HuH-7.5 (cell line): ENCODE measurements at regions not wholly inside any gene's neighbourhood (a gene's known extent, or its start where the extent isn't known, plus 50 kb on each side); places are given as distances from the start of the nearest gene placed in this dataset.

Experiments
- DNase-seq: peaks from one replicate; pipeline ENCODE4 v3.0.0; 2011; ENCODE audit warnings: low spot score

GRCh38 chr1:53378061-53378460 lies 50.2 kb upstream of the LRP8 start:
- DNase-seq = no peak

GRCh38 chr1:53378932-53379661 lies 51.2 kb upstream of the LRP8 start:
- no peak for DNase-seq

- DNase-seq = no peak
Observed at GRCh38 chr1:53379662-53380002, 51.8 kb upstream of the LRP8 start.

- no peak for DNase-seq
Observed at GRCh38 chr1:53380296-53380695, 52.4 kb upstream of the LRP8 start.

- no peak for DNase-seq
Observed at GRCh38 chr1:53381790-53382401, 54.0 kb upstream of the LRP8 start.

DNA sequence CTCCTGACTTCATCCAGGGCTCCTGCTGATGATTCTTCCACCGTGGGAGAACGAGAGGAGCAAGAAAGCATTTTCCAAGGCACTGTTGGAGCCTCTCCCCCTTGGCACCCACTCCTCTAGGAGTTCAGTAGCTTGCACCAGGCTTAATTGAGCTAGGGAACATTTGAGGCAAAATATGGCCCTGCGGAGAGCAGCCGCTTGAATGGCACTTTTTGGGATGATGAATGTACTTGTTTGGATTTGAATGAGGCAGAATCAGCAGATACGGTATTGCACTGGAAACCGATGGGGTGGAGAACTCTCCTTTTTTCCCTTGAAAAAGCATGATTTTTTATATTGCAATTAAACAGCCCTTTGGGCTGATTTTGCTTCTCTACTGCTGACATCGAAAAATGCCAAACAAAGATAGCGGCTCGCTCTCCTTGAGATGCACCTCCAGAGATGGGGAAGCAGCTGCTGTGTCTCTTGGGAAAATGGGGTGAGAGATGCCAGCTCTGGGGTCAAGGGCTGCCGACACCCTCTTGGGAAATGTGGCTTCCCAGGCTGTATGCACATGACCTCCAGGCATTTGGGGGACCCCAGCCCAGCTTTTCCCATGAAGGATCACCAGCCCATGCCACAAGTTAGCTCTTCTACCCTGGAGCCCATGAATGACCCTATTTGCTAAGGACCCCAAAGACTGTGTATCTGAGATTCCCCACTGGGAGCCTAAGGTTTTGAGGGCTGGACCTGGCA lies 55.4 kb upstream of the LRP8 start:
- DNase-seq = no peak

DNA sequence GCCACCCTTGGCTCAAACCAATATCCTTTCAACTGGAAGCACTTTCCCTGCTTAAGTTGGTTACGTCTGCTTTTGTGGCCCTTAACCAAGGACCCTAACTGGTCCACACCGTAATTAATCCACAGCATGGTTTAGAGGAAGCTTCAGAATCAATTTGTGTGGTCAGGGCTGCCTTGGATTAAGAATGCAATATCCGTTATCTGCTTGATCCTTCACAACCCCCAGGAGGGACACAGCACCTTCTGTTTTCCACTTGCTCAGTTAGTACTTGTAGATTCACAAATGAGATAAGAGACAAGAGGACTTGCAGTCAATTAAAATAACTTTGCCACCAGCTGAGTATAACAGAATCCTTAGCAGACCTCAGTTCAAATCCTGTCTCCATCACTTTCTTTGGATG lies 56.9 kb upstream of the LRP8 start:
- DNase-seq = no peak

- no peak for DNase-seq
Observed at GRCh38 chr1:53385276-53386225, 57.7 kb upstream of the LRP8 start.

- DNase-seq = no peak
Observed at GRCh38 chr1:53388963-53389362, 61.1 kb upstream of the LRP8 start.

DNA sequence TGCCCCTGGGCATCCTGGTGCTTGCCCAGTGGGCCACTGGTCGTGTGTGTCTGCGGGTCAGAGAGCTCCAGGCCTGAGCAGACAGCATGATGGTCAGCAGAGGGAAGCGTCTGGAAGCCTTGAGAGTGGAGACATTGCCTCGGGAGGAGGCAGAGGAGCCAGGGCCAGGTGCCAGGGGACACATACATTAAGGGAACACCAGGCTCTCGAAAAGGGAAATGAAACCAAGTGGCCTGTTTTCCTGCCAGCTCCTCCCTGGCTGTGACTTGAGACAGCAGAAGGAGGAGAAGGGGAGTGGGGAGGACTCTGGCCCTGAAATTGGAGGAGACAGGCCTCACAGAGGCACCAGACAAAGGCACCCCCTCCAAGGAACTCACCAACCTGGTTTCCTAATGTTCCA lies 62.4 kb upstream of the LRP8 start:
- no peak for DNase-seq

- DNase-seq = no peak
Observed at GRCh38 chr1:53390736-53391135, 62.9 kb upstream of the LRP8 start.

DNA sequence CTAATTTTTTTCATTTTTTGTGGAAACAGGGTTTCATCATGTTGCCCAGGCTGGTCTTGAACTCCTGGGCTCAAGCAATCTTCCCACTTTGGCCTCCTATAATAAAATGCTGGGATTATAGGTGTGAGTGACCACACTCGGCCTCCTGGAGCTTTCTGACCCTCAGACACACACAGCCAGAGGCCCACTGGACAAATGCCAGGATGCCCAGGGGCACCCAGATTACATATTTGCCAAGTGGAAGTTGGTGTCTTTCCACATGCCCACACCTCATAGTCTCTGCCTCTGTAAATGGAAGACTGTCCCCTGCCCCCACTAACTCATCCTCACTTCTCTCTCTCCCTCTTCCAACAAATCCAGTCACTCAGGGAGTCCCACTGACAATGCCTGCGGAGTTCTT lies 63.4 kb upstream of the LRP8 start:
- DNase-seq = no peak

DNA sequence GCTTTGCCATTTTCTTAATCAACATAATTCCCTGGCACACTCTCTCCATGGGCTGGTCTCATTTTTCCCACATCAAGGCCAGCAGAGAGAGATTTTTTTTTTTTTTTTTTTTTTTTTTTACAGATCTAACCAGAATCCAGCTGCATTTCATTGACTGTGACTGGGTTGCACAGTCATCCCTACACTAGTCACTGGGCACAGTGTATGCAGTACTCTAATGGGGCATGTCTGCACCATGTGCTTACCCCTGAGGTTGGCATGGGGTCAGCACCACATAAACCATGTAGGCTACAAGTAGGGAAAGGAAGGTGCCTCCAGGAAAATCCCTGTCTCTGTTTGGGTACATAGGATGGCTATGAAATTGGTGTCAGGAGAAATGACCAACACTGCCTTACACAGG lies 64.1 kb upstream of the LRP8 start:
- DNase-seq = no peak

GRCh38 chr1:53392460-53392859 lies 64.6 kb upstream of the LRP8 start:
- no peak for DNase-seq

GRCh38 chr1:53393325-53393792 lies 65.5 kb upstream of the LRP8 start:
- DNase-seq = peak; percentile 73

DNA sequence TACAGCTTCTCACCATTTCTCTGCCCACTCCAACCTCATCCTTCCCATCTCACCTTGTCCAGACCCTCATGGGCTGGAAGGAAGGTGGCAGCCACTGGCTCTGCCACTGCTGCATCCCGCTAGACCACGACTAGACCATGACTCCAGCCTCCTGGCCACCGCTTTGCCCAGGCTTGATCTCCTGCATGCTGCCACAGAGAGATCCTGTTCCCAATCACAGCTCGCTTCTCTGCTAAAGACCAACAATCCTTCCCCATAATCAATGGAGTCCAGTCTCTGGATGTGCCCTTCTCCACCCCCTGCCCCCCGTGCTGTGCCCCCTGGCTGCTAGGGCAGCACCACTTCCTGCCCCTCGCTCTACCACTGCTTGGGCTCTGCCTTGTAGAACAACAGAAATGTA lies 64.9 kb upstream of the DMRTB1 start:
- DNase-seq = no peak

DNA sequence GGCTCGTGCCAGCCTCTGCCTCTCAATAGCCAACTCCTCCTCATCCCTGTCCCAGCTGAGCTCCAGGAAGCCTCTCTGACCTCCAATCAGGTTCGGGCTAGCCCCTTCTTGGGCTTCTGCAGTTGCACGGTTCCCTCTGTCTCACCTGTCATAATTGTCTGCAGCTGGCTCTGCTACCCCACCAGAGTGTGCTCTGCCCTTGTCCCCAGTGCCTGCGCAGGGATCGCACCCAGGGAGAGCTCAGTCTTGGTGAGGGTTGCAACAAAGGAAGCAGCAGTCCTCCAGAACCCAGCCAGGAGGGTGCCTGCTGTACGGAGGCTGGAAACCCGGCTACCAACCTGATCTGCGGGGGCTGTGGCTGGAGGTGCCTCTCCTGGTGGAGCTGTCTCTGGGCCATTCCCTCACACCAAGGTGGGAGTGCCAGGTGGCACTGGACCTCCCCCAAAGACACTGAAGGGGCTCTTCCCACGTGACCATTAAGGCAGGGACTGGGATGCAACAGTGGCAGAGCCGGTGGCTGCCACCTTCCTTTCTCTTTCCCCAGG lies 63.5 kb upstream of the DMRTB1 start:
- DNase-seq = no peak

DNA sequence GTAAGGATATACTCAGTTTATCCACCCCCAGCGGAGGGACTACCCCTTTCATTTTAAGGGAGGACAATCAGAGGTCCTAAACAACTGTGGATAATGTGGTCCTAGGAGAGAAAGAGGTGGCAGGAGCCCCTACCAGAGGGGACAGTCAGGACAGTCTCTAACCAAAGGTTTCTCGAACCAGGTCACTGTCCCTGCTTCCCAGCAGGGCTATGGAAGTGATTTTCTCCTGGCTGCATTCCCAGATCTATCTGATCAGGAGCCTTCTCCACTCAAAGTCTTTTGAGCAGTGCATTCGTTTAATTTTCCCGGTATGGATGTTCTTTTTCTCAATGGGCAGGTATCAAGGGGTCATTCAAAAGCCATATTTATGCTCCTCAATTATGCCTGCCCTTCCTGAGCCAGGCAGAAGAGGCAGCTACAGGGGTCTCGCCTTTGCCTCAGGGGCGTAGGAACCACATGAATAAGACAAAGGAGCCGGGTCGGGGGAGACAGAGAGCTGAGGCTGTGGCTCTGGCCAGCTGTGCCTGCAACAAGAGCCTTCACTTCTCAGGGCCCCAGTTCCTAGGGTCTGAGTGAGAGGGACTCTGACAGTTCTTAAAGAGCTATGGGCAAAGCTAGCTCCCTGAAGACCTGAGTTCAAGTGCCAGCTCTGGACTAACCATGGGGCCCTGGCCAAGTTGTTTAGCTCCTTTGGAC lies 62.5 kb upstream of the DMRTB1 start:
- no peak for DNase-seq

GRCh38 chr1:53398091-53398490 lies 61.1 kb upstream of the DMRTB1 start:
- DNase-seq = no peak

DNA sequence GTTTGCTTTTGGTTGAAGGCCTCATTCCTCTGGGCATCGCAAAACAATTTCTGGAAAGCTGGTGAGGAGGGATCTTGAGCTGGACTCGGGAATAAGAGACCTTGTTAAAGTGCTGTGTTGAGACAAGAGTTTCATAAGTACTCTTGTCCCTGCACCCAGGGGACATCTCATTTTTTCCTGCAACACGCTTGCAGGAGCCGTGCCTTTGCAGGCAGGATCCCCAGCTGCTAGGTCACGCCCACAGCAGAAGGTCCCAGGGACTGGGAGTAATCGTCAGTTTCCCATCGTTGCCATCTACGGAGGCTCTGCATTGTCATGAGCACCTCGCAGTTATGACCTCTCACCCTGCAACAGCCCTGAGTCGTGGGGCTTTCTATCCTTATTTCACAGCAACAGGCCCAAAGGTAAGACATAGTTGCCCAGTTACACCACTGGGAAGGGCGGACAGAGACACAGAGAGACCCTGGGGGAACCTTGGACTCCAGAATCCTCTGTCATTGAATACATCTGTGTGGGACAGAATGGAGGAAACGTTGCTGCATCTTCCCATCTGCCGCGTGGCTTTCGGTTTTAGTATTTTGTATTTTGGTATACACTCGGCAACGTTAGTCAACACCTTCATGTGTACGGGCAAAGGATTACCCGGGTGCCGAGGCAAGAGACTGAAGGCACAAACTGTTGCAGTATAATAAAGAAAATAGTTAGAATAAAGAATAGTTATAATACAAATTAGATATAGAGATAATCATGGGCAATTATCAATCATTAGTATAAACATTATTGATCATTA lies 60.4 kb upstream of the DMRTB1 start:
- DNase-seq = no peak
